Esophagus squamous epithelium (tissue), 5 donors: ENCODE measurements at regions not wholly inside any gene's neighbourhood (a gene's known extent, or its start where the extent isn't known, plus 50 kb on each side); places are given as distances from the start of the nearest gene placed in this dataset.

Experiments used
- DNase-seq: peaks from one replicate; lab custom pipeline; 2025; lab: John Stamatoyannopoulos, UW
- H3K27ac ChIP-seq, 4 donors: fragments of 200-600 bp; sonication (generic); one replicate each; pipeline ENCODE4 v1.5.1; 2016 to 2019; ENCODE audit warnings: mild to moderate bottlenecking in 1 of 4
- H3K27me3 ChIP-seq, 4 donors: fragments of 200-600 bp; sonication (generic); 1 replicate in 3 of 4; 2 replicates in 1 of 4; pipeline versions ENCODE4 v1.5.1 to v1.6.0; 2017 to 2021; ENCODE audit warnings: antibody characterized with exemption in 1 of 4
- H3K36me3 ChIP-seq, 3 donors: fragments of 200-600 bp; sonication (generic); one replicate each; pipeline ENCODE4 v1.5.1; 2016 to 2019
- H3K4me1 ChIP-seq, 3 donors: fragments of 200-600 bp; sonication (generic); one replicate each; pipeline ENCODE4 v1.5.1; 2017 to 2019
- H3K4me3 ChIP-seq, 4 donors: fragments of 200-600 bp; sonication (generic); 1 replicate in 3 of 4; 2 replicates in 1 of 4; pipeline ENCODE4 v1.5.1; 2016 to 2019; ENCODE audit warnings: mild to moderate bottlenecking in 2 of 4, moderate library complexity in 1 of 4
- H3K9me3 ChIP-seq, 3 donors: fragments of 200-600 bp; sonication (generic); one replicate each; pipeline ENCODE4 v1.5.1; 2016 to 2019
- CTCF ChIP-seq, 6 experiments: fragments of 450-650 bp in 4 of 6; fragments of 200-600 bp in 2 of 6; sonication (generic) in 2 of 6; IDR thresholded peaks; one replicate each; pipeline ENCODE4 v1.5.1; 2016 to 2019; ENCODE audit warnings: antibody characterized with exemption in 6 of 6, mild to moderate bottlenecking in 4 of 6, moderate library complexity in 4 of 6
- POLR2A ChIP-seq, 4 donors: fragments of 450-650 bp; IDR thresholded peaks; one replicate each; pipeline ENCODE4 v1.6.1; 2017; ENCODE audit warnings: antibody characterized with exemption in 4 of 4, mild to moderate bottlenecking in 4 of 4, moderate library complexity in 3 of 4
- WGBS, 2 donors: methylation state at CpG; one replicate each; pipeline ENCODE4 v1.1.5; 2018; 5-methylcytosine and 5-hydroxymethylcytosine counted together
- intact Hi-C: fragments of 100-400 bp; cut with DNase I; formaldehyde crosslinking; loops from one replicate; pipeline ENCODE4 v1.15.0; 2022
- donor health status: DM: yes; HTN: yes; CAD: no.

GRCh38 chr5:86929123-86929766, 311.5 kb downstream of the COX7C start:
- TF ChIP-seq POLR2A (IDR thresholded peaks at IDR 0.05) (no peak), CTCF (IDR thresholded peaks at IDR 0.05) (no peak)
- no peak for DNase-seq
- WGBS, 2 donors, result 52 to 57% methylated on average over 8 of the region's 8 CpGs
- Histone ChIP-seq H3K36me3 (no peaks in the 10 kb centered on the region), H3K4me3 (no peak overlapping the region), H3K27me3 (no peaks in the 10 kb centered on the region), H3K4me1 (no peaks in the 10 kb centered on the region), H3K27ac (no peak overlapping the region), H3K9me3 (no peaks in the 10 kb centered on the region)
- intact Hi-C loops, result no loop called here

- H3K4me1 ChIP-seq, result no peaks in the 10 kb centered on the region
- 53 to 62% methylated on average over 3 of the region's 3 CpGs for WGBS, 2 donors
- intact Hi-C loops, result no loop called here
- no peak overlapping the region for H3K4me3 ChIP-seq
- H3K36me3 ChIP-seq, result no peaks in the 10 kb centered on the region
- H3K27me3 ChIP-seq, result no peaks in the 10 kb centered on the region
- no peak for TF ChIP-seq CTCF (IDR thresholded peaks at IDR 0.05)
- no peak for TF ChIP-seq POLR2A (IDR thresholded peaks at IDR 0.05)
- no peaks in the 10 kb centered on the region for H3K9me3 ChIP-seq
- no peak for DNase-seq
- no peak overlapping the region for H3K27ac ChIP-seq
Observed at GRCh38 chr5:86951761-86952160, 315.9 kb upstream of the RASA1 start.

- 43 to 81% methylated on average over 1 of the region's 1 CpG for WGBS, 2 donors
Observed at GRCh38 chr5:86964889-86965288, 302.8 kb upstream of the RASA1 start.

GRCh38 chr5:86968301-86968753, 299.4 kb upstream of the RASA1 start:
- DNase-seq, result no peak
- WGBS, 2 donors, result 5 to 13% methylated on average over 4 of the region's 4 CpGs

More at GRCh38 chr5:86964889-86965288, 302.8 kb upstream of the RASA1 start:
- no peak for DNase-seq
- intact Hi-C loops, result no loop called here
- H3K4me3 ChIP-seq, result no peak overlapping the region
- H3K27me3 ChIP-seq, result no peaks in the 10 kb centered on the region
- H3K4me1 ChIP-seq, result peaks cover 0 to 4% (median 0%) of the 10 kb centered on the region in 3 donors
- H3K36me3 ChIP-seq, result no peaks in the 10 kb centered on the region
- TF ChIP-seq POLR2A (IDR thresholded peaks at IDR 0.05) (no peak), CTCF (IDR thresholded peaks at IDR 0.05) (no peak)
- H3K27ac ChIP-seq, result no peak overlapping the region
- no peaks in the 10 kb centered on the region for H3K9me3 ChIP-seq

More at GRCh38 chr5:86968301-86968753, 299.4 kb upstream of the RASA1 start:
- H3K27me3 ChIP-seq, result no peaks in the 10 kb centered on the region
- intact Hi-C loops, result no loop called here
- H3K4me1 ChIP-seq, result peaks cover 0 to 4% (median 0%) of the 10 kb centered on the region in 3 donors
- TF ChIP-seq POLR2A (IDR thresholded peaks at IDR 0.05) (no peak), CTCF (IDR thresholded peaks at IDR 0.05) (peak in 3 of 6 experiments; percentile 25 to 33 (median 25))
- H3K9me3 ChIP-seq, result no peaks in the 10 kb centered on the region
- no peaks in the 10 kb centered on the region for H3K36me3 ChIP-seq
- no peak overlapping the region for H3K4me3 ChIP-seq
- H3K27ac ChIP-seq, result no peak overlapping the region
